GM18868 (cell line): ENCODE measurements at regions not wholly inside any gene's neighbourhood (a gene's known extent, or its start where the extent isn't known, plus 50 kb on each side); places are given as distances from the start of the nearest gene placed in this dataset.
A peak's percentile ranks its signal among the peaks of the same experiment; 100 is the strongest.
"Not testable (repeated sequence)": the region's sequence is repeated elsewhere in the genome, so short reads cannot be mapped to it uniquely, and the experiment has no call there.

Source experiments
- ATAC-seq: cut with Tn5 transposase; IDR thresholded peaks from one replicate; pipeline ENCODE4 v1.9.1; 2021; ENCODE audit warnings: mild to moderate bottlenecking, moderate library complexity; ENCODE audit not compliant: unreplicated experiment

DNA sequence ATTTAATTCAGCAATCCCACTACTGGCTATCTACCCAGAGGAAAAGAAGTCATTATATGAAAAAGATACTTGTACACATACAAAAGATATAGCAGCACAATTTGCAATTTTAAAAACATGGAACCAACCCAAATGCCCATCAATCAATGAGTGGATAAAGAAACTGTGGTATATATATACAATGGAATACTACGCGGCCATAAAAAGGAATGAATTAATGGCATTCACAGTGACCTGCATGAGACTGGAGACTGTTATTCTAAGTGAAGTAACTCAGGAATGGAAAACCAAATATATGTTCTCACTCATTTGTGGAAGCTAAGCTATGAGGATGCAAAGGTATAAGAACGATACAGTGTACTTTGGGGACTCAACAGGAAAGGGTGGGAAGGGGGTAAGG is 102.8 kb upstream of the KCNMA1 start:
- ATAC-seq = not testable (repeated sequence)

DNA sequence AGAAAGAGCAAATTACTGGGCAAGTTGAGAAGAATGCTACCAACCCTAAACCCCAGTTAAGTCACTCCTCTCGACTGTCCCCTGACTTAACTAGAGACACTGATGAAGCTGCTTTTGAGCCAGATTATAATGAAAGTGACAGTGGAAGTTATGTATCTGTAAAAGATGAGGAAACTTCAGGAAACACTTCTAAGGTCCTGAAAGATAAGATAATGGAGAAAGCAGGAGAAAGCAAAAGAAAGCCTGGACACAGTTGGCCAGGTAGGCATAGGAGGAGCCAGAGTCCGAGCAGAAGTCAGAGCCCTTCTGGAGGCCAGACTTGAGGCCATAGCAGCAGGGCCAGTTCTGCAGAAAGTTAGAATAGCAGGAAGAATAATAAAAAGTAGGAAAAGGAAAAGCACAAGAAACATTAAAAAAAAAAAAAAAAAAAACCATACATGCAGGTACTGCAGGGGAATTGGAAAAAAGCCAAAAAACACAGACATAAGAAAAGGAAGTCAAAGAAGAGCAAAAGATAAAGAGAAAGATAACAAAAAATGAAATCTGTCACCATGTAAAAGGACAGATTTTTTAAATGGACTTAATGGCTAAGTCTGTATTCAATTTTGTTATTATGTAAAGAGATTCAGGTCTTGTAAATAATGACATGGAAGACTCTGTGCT is 101.0 kb upstream of the KCNMA1 start:
- no peak for ATAC-seq

DNA sequence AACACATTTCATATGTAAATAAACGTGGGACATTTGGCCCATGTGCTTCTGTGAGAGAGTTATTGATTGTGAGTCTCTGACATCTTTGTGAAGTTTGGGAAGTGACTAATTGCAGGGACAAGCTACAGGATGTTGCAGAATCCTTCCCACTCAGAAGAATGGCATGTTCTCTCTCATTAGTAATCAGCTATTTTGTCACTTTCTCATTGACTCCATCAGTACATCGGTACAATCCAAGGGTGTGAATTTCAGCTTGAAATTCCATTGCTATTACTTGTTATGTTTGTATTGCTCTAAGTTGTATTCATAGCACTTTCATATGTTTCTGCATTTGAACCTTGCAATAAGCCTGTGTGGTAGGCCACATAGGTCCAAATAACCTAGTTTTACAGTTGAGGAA is 100.0 kb upstream of the KCNMA1 start:
- no peak for ATAC-seq

DNA sequence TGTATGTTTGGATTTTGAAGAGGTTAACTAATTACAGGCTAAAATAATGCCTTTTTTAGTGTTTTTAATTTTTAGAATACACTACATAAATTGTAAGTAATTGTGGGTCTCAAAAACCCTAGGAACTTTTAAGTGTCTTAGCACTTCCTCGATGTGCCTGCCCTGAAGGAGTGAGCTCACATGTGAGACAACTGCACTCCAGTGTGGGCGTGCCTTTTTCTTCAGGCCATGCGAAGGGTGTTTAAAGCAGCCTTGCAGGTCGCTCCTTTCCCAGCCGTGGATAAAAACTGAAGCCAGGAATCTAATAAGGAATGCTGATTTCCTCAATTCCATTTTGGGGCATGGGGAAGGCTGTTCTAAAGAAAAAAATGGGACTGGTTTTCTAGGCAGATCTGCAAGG is 97.5 kb upstream of the KCNMA1 start:
- not testable (repeated sequence) for ATAC-seq

DNA sequence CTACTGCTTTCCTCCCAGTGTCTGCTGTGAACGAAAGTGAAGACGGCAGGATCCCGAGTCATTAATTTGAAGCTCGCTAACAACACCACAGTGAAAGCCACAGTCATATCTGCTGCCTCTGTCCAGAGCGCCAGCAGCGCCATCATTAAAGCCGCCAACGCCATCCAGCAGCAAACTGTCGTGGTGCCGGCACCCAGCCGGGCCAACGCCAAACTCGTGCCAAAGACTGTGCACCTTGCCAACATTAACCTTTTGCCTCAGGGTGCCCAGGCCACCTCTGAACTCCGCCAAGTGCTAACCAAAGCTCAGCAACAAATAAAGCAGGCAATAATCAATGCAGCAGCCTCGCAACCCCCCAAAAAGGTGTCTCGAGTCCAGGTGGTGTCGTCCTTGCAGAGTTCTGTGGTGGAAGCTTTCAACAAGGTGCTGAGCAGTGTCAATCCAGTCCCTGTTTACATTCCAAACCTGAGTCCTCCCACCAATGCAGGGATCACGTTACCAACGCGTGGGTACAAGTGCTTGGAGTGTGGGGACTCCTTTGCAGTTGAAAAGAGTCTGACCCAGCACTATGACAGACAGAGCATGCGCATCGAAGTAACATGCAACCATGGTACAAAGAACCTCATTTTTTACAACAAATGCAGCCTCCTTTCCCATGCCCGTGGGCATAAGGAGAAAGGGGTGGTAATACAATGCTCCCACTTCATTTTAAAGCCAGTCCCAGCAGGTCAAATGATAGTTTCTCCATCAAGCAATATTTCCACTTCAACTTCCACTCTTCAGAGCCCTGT is 94.8 kb upstream of the KCNMA1 start:
- no peak for ATAC-seq

DNA sequence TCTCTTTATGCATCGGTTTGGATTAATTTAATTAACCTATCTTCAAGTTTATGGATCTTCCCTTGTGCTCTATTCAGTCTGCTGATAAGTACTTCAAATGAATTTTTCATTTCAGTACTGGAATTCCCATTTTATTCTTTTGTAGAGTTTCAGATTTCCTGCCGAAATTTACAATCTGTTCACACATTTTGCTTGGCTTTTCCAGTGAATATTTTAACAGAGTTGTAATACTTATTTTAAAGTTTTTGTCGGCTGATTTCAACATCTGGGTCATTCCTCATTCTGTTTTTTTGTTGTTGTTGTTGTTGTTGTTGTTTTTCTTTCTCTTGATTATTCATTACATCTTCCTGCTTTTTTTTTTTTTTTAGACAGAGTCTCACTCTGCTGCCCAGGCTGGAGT is 89.9 kb upstream of the KCNMA1 start:
- no peak for ATAC-seq

DNA sequence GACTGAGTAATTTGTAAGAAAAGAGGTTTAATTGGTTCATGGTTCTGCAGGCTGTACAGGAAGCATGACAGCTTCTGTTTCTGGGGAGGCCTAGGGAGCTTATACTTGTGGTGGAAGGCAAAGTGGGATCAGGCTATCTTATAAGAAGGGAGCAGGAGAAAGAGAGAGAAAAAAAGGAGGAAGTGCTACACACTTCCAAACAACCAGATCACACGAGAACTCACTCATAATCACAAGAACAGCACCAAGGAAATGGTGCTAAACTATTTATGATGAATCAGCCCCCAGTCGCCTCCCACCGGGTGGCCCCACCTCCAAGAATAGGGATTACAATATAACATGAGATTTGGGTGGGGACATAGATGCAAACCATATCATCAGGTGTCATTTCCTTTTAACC is 89.1 kb upstream of the KCNMA1 start:
- ATAC-seq = no peak

DNA sequence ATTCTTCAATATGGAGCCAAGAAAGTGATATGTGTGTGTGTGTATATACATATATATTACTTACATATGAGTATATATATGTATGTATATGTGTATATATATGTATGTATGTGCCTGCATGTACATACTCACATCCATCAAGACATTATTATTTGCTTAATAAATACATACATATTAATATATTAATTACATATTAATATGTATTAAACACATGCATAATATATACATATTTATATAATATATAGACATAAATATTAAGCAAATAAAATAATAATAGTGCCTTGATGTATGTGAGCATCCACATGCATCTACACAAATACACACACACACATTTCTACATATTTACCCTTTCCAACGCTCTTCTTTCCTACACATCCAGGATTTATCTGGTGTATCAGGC is 88.7 kb upstream of the KCNMA1 start:
- no peak for ATAC-seq

DNA sequence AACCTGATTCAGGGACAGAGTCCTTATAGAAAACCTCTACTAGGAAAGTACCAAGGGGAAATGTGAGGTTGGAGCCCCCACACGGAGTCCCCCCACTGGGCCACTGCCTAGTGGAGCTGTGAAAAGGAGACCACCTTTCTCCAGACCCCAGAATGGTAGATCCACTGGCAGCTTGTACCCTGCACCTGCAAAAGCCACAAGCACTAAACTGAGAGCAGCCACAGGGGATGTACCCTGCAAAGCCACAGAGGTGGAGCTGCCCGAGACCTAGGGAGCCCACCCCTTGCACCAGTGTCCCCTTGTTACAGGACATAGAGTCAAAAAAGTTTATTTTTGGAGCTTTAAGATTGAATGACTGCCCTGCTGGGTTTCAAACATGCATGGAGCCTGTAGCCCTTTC is 87.2 kb upstream of the KCNMA1 start:
- no peak for ATAC-seq

DNA sequence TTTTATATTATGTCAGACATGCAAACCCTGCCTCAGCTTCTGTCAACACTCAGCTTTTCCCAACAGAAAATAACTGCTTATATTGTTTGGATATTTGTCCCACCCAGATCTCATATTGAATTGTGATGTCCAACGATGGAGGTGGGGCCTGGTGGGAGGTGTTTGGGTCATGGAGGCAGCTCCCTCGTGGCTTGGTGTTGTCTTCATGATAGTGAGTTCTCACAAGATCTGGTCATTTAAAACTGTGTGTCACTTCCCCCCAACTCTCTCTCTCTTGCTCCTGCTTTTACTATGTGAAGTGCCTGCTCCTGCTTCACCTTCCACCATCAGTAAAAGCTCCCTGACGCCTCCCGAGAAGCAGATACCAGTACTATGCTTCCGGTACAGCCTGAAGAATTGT is 85.8 kb upstream of the KCNMA1 start:
- no peak for ATAC-seq

DNA sequence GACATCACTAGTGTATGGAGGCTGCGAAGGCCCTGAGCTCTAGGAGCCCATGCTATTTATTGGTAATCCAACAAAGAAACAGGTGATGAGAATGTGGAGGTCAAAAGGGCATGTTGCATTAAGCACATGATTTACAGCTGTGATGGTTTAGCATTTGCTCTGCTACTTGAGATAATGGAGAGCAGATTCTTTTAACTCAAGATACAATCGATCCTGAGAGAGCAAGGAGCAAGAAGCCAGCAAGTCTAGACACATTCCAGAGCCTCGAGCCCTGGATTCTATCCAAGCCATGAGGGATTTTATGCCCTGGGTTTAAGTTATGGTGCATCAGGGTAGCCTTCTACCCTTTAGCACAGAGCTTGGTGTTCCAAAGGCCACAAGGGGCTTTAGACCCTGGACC is 85.3 kb upstream of the KCNMA1 start:
- ATAC-seq = not testable (repeated sequence)

DNA sequence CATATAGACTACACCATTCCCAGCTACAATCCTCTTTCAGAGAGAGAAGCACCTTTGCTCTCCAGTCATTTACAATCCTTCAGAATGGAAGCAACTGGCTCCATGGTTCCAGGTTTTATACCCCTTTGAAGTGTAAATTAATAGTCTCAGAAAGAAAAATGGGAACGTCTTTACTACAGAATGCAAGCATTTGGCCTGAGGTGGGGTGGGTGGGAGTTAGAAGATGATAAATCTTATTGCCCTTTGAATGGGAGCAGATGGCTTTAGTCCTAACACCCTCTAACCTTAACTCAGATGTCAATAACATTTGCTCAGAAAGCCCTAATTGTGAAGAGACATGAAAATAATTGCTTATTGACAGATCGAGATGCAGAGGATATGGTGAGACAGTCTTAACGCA is 84.2 kb upstream of the KCNMA1 start:
- no peak for ATAC-seq

DNA sequence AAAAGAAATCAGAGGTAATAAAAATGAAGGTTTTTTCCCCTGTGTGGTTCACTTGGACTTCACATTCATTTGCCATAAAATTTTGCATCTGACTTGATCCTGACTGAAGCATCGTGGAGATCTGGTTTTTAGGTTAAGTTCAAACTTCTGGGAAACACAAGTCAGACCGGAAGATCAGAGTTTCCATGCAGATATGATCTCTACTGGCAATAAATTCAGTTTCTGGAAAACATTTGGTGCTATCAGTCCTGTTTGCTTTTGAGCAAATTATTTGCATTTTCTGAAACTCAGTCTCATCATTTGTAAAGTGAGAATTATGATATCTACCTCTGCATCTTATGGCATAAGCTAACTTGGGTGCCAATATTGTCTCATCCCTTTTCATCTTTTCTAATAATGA is 81.3 kb upstream of the KCNMA1 start:
- no peak for ATAC-seq

DNA sequence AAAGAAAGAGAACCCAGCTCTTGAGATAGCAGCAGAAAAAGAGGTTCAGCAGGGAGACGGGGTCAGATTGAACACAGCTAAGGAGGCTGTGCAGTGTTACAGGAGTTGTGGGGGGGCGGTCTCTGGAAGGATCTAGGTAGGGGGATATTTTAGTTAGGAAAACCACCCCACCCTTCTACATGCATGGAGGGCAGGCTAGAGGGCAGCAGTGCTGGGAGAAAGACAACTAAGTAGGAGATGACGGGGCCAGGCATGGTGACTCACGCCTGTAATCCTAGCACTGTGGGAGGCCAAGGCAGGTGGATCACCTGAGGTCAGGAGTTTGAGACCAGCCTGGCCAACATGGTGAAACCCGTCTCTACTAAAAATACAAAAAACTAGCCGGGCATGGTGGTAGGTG is 80.7 kb upstream of the KCNMA1 start:
- ATAC-seq = not testable (repeated sequence)

DNA sequence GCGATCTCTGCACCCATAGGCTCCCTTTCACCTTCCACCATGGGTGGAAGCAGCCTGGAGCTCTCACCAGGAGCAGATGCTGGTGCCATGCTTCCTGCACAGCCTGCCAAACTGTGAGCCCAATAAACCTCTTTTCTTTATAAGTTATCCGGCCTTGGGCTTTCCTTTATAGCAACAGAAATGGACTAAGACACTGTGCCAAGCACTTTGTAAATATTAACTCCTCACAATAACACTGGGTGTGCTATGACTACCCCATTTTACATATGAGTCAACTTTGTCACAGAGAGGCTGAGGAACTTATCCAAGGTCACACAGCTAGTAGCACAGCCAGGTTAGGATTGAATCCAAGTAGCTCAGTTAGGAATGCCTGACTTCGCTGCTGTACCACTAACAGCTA is 79.7 kb upstream of the KCNMA1 start:
- ATAC-seq = no peak

DNA sequence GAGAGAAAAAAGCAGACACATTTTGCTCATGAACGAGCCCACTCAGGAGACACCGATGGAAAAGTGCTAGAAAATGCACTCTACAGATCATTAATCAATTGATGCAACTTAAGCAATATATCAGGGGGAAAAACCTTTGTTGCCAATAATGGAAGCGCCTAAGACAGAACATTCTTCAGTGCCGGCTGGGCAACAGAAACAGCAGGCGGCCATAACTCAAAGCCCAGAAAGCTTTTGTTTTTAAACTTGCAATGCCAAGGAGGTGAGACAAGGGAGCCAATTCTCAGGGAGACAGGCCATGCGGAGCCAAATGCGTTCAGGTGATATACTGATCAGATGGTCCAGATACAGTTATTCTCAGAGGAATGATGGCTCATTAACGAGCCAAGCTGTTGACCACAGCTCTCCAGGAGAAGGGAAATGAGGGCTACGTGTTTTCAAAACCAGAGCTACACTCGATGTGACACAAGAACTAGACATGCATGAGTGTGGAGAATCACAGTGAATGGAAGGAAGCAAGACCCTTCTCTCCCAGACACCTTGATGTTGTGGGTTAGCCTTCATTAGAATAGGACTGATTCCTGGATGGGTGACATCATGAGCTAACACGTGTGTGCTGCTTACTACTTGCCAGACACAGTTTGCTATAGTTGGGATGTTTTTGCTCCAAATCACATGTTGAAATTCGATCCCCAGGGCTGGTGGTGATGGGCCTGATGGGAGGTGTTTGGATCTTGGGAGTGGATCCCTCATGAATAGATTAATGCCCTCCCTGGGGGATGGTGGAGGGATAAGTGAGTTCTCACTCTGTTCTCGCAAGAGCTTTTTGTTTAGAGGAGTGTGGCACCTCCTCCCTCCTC is 79.1 kb upstream of the KCNMA1 start:
- no peak for ATAC-seq

DNA sequence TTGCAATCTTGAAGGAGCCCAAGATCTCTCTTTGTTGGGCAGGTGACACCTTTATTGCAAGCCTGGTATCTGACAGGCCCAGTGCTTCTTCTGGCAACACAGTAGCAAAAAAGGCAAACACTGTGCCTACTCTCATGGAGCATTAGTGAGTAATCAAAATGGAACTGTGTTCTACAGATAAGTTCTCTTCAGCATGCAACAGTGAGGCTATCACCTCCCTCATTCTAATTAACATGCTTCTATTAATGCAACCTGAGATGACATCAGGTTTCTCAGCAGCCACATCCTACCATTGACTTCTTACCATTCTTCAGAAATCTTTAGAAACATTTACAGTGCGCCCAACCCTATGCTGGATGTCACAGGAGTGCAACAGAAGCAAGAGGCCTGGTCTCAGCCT is 77.9 kb upstream of the KCNMA1 start:
- no peak for ATAC-seq

DNA sequence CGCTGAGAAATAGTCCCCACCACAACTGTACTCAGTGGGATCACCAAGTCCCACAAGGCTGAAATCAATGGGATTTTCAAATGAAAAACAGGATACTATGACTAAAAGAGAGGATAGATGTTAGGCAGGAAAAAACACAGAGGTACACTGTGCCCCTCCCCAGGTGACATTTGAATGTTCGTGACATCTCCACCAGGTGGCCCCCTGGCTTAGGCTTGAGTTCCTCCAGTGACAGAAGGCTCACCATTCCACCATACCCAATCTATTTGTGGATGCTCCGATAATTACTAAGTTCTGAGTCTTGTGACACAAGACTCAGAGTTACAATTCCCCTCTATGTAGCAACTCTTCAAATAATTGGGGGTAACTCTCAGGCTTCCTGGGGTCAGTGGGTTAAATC is 77.5 kb upstream of the KCNMA1 start:
- no peak for ATAC-seq

DNA sequence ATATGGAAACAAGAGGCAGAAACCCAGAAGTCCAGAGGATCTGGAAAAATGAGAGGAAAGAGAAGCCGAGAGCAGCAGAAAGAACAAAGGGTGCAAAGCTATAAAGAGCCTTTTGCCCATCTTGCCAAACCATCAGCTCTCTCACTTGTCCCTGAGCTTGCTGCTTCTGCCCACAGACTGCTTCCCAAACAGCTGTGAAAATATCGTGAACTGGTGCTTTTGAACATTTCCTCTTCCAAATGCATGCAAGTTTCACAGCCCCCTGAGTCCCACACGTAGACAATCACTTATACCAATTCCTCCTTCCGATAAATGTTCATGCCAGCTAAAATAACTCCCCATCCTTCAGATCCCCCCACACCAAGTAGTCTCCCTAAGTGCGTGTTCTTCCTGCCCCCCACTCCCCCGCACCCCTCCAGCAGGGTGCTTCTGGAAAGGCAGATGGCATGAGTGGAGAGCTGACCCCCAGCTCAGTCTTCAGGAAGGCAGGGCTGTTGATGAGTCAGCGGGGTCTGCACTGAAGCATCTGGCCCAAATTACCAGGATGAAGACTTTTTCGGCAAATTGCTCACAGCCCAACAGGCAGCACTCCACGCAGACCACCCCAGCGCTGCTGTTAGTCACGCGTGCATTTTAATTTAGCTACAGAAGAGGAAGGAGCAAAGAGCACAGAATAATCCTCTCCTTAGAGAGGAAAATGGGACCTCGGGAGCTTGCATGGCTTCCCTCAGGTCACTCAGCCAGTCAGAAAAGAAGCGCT is 76.1 kb upstream of the KCNMA1 start:
- no peak for ATAC-seq

DNA sequence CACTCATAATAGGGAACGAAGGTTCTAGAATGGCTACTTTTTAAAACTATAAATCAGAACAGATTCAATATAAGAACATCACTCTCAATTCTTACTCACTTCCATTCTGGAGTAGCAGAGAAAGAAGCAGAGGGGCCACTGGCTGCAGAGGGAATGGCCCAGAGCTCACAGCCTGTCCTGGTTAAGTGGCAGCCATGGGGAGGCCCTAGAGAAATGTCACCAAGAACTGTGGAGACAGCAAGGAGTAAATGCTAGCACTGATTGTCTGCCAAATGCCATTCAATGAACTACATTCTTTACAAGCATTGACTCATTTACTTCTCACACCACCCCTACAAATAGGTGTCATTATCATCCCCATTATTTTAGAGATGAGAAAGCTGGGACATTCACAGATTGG is 74.6 kb upstream of the KCNMA1 start:
- ATAC-seq = no peak

DNA sequence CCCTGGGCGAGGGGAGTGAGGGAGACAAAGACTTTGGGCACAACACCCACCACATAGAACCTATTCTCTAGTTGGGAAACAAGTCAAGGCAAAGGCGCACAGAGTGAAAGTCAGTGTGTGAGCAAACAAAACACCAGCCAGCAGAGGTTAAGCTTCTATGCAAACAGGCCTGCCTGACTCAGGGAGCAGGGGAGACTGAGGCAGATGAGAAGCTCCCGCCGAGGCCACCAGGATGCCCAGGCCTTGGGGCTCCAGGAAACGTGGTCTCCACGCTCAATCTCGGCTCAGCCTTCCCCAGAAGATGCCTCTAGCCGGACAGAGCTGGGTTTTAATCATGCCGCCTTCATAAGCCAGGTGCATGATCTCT is 74.1 kb upstream of the KCNMA1 start:
- peak; percentile 1 for ATAC-seq
